Caco-2 (cell line): ENCODE measurements at regions not wholly inside any gene's neighbourhood (a gene's known extent, or its start where the extent isn't known, plus 50 kb on each side); places are given as distances from the start of the nearest gene placed in this dataset.

Experiments used
- BruUV-seq: library from RNA; stranded (reverse); fragments of 400-500 nt; replicated peaks from 2 replicates; lab custom pipeline; 2021; lab: Mats Ljungman, UMichigan
- CTCF ChIA-PET: fragments of 300-600 bp; sonication (Branson Sonifier 250); formaldehyde crosslinking; loops from one replicate; lab custom pipeline; 2022; ENCODE audit warnings: antibody characterized with exemption; lab: Charles Lee
- POLR2A ChIA-PET: fragments of 300-600 bp; sonication (Branson Sonifier 250); formaldehyde crosslinking; loops from one replicate; lab custom pipeline; 2022; ENCODE audit warnings: antibody characterized with exemption; lab: Charles Lee
- DNase-seq, 2 experiments: peaks; one replicate each; pipeline versions ENCODE4 v3.0.0 to v3.0.0-alpha.2; 2020 to 2022
- H3K27me3 ChIP-seq: replicated peaks from 2 replicates; pipeline ENCODE4 v1.6.0; 2011; ENCODE audit warnings: low read length; ENCODE audit not compliant: control insufficient read depth, insufficient read depth
- H3K36me3 ChIP-seq: 2 replicates; pipeline ENCODE4 v1.5.1; 2011; ENCODE audit warnings: low read length; ENCODE audit not compliant: control insufficient read depth, insufficient read depth
- H3K4me1 ChIP-seq: fragments of 250-450 bp; sonication (Bioruptor Pico); 2 replicates; pipeline ENCODE4 v1.5.1; 2020; ENCODE audit warnings: mild to moderate bottlenecking
- H3K4me3 ChIP-seq: 2 replicates; pipeline ENCODE4 v1.5.1; 2011; ENCODE audit warnings: low read depth, mild to moderate bottlenecking, control low read depth, low read length
- H3K9me3 ChIP-seq: fragments of 250-450 bp; sonication (Bioruptor Pico); 2 replicates; pipeline ENCODE4 v1.5.1; 2020; ENCODE audit warnings: mild to moderate bottlenecking, moderate library complexity
- H3K27ac Mint-ChIP-seq: one replicate; pipeline ENCODE4 v1.8.0; 2022; ENCODE audit warnings: mixed read lengths; ENCODE audit not compliant: unreplicated experiment
- H3K27me3 Mint-ChIP-seq: one replicate; pipeline ENCODE4 v1.8.0; 2022; ENCODE audit warnings: mixed read lengths; ENCODE audit not compliant: insufficient read depth, unreplicated experiment
- H3K36me3 Mint-ChIP-seq: one replicate; pipeline ENCODE4 v1.8.0; 2022; ENCODE audit warnings: mild to moderate bottlenecking, mixed read lengths; ENCODE audit not compliant: insufficient read depth, unreplicated experiment
- H3K4me1 Mint-ChIP-seq: one replicate; pipeline ENCODE4 v1.8.0; 2022; ENCODE audit warnings: low read depth, mixed read lengths; ENCODE audit not compliant: unreplicated experiment
- H3K4me3 Mint-ChIP-seq: one replicate; pipeline ENCODE4 v1.8.0; 2022; ENCODE audit warnings: mild to moderate bottlenecking, moderate library complexity, mixed read lengths; ENCODE audit not compliant: unreplicated experiment
- H3K9me3 Mint-ChIP-seq: one replicate; pipeline ENCODE4 v1.8.0; 2022; ENCODE audit warnings: mixed read lengths; ENCODE audit not compliant: unreplicated experiment
- CTCF ChIP-seq, 2 experiments: fragments of 200-600 bp in 1 of 2; IDR thresholded peaks; 1 replicate in 1 of 2; 2 replicates in 1 of 2; pipeline versions ENCODE4 v1.5.1 to v1.8.0; 2011 to 2022; ENCODE audit warnings: antibody characterized with exemption in 1 of 2, control low read depth in 1 of 2, inconsistent platforms in 1 of 2, low read depth in 1 of 2, low read length in 1 of 2, mild to moderate bottlenecking in 1 of 2, moderate library complexity in 1 of 2; ENCODE audit not compliant: insufficient read depth in 1 of 2, severe bottlenecking in 1 of 2, unreplicated experiment in 1 of 2
- intact Hi-C: fragments of 100-400 bp; cut with micrococcal nuclease; formaldehyde crosslinking; loops from one replicate; pipeline ENCODE4 v1.10.0; 2022; ENCODE audit not compliant: unreplicated experiment

GRCh38 chr22:49055406-49055805 lies 772.3 kb downstream of the BRD1 start:
- intact Hi-C loops = no loop called here
- Mint-ChIP-seq H3K4me1 (no peaks in the 10 kb centered on the region), H3K27me3 (peaks cover 12% of the 10 kb centered on the region), H3K27ac (no peak overlapping the region), H3K4me3 (no peak overlapping the region), H3K36me3 (no peaks in the 10 kb centered on the region), H3K9me3 (no peaks in the 10 kb centered on the region)
- POLR2A ChIA-PET = no interaction called here
- Histone ChIP-seq H3K4me1 (no peaks in the 10 kb centered on the region), H3K9me3 (no peaks in the 10 kb centered on the region), H3K4me3 (no peak overlapping the region), H3K27me3 (no peaks in the 10 kb centered on the region), H3K36me3 (no peaks in the 10 kb centered on the region)
- no peak for TF ChIP-seq CTCF (IDR thresholded peaks at IDR 0.05; ENCODE audit: insufficient read depth in 1 of 2, low read depth in 1 of 2, low read length in 1 of 2, severe bottlenecking in 1 of 2, unreplicated experiment in 1 of 2)
- DNase-seq = no peak
- BruUV-seq = no TSS peak
- CTCF ChIA-PET = no interaction called here

GRCh38 chr22:49053578-49053977 lies 774.1 kb downstream of the BRD1 start:
- H3K9me3 ChIP-seq = no peaks in the 10 kb centered on the region
- CTCF ChIA-PET = no interaction called here
- DNase-seq = no peak
- Mint-ChIP-seq H3K27ac (no peak overlapping the region), H3K27me3 (peaks cover 16% of the 10 kb centered on the region), H3K4me3 (no peak overlapping the region), H3K36me3 (no peaks in the 10 kb centered on the region), H3K4me1 (no peaks in the 10 kb centered on the region), H3K9me3 (no peaks in the 10 kb centered on the region)
- intact Hi-C loops = no loop called here
- no peaks in the 10 kb centered on the region for H3K36me3 ChIP-seq
- POLR2A ChIA-PET = no interaction called here
- H3K4me3 ChIP-seq = no peak overlapping the region
- no peak for TF ChIP-seq CTCF (IDR thresholded peaks at IDR 0.05; ENCODE audit: insufficient read depth in 1 of 2, low read depth in 1 of 2, low read length in 1 of 2, severe bottlenecking in 1 of 2, unreplicated experiment in 1 of 2)
- no TSS peak for BruUV-seq
- no peaks in the 10 kb centered on the region for H3K27me3 ChIP-seq
- no peaks in the 10 kb centered on the region for H3K4me1 ChIP-seq

- CTCF ChIA-PET = no interaction called here
- Mint-ChIP-seq H3K9me3 (no peaks in the 10 kb centered on the region), H3K4me1 (no peaks in the 10 kb centered on the region), H3K36me3 (no peaks in the 10 kb centered on the region), H3K27ac (no peak overlapping the region), H3K27me3 (peaks cover 21% of the 10 kb centered on the region), H3K4me3 (no peak overlapping the region)
- TF ChIP-seq CTCF (IDR thresholded peaks at IDR 0.05; ENCODE audit: insufficient read depth in 1 of 2, low read depth in 1 of 2, low read length in 1 of 2, severe bottlenecking in 1 of 2, unreplicated experiment in 1 of 2) = no peak
- H3K4me1 ChIP-seq = no peaks in the 10 kb centered on the region
- POLR2A ChIA-PET = no interaction called here
- no TSS peak for BruUV-seq
- H3K27me3 ChIP-seq = no peaks in the 10 kb centered on the region
- no peaks in the 10 kb centered on the region for H3K9me3 ChIP-seq
- DNase-seq = no peak
- no peak overlapping the region for H3K4me3 ChIP-seq
- intact Hi-C loops = no loop called here
- H3K36me3 ChIP-seq = no peaks in the 10 kb centered on the region
Measured at GRCh38 chr22:49052560-49052959, 775.1 kb downstream of the BRD1 start.
